GM23248 (cell line): ENCODE measurements at regions not wholly inside any gene's neighbourhood (a gene's known extent, or its start where the extent isn't known, plus 50 kb on each side); places are given as distances from the start of the nearest gene placed in this dataset.
A peak's percentile ranks its signal among the peaks of the same experiment; 100 is the strongest.

ENCODE experiments used
- DNase-seq: peaks from one replicate; pipeline ENCODE4 v3.0.0-alpha.2; 2015
- H2AFZ ChIP-seq: fragments of 200-600 bp; sonication (generic); 2 replicates; pipeline ENCODE4 v1.6.1; 2016; ENCODE audit warnings: antibody characterized with exemption
- H3F3A ChIP-seq: fragments of 200-600 bp; sonication (generic); 2 replicates; pipeline ENCODE4 v1.6.1; 2016; ENCODE audit warnings: mild to moderate bottlenecking, antibody characterized with exemption, mixed run types; ENCODE audit not compliant: insufficient read depth
- H3K27ac ChIP-seq: fragments of 200-600 bp; sonication (generic); 2 replicates; pipeline ENCODE4 v1.5.1; 2016; ENCODE audit warnings: mild to moderate bottlenecking
- H3K27me3 ChIP-seq: fragments of 200-600 bp; sonication (generic); replicated peaks from 2 replicates; pipeline ENCODE4 v1.6.1; 2016; ENCODE audit warnings: mild to moderate bottlenecking; ENCODE audit not compliant: insufficient read depth
- H3K36me3 ChIP-seq: fragments of 200-600 bp; sonication (generic); 2 replicates; pipeline ENCODE4 v1.6.1; 2016; ENCODE audit warnings: low read depth, mild to moderate bottlenecking
- H3K4me1 ChIP-seq: fragments of 200-600 bp; sonication (generic); 2 replicates; pipeline ENCODE4 v1.6.1; 2016; ENCODE audit warnings: mild to moderate bottlenecking; ENCODE audit not compliant: insufficient read depth
- H3K4me2 ChIP-seq: fragments of 200-600 bp; sonication (generic); one replicate; pipeline ENCODE4 v1.6.1; 2016; ENCODE audit warnings: mild to moderate bottlenecking; ENCODE audit not compliant: unreplicated experiment
- H3K4me3 ChIP-seq: fragments of 200-600 bp; sonication (generic); 2 replicates; pipeline ENCODE4 v1.5.1; 2016; ENCODE audit warnings: mild to moderate bottlenecking
- H3K79me2 ChIP-seq: fragments of 200-600 bp; sonication (generic); 2 replicates; pipeline ENCODE4 v1.6.1; 2016; ENCODE audit warnings: mild to moderate bottlenecking; ENCODE audit not compliant: insufficient read depth
- H3K9ac ChIP-seq: fragments of 200-600 bp; sonication (generic); 2 replicates; pipeline ENCODE4 v1.6.1; 2016; ENCODE audit warnings: mild to moderate bottlenecking
- H3K9me2 ChIP-seq: fragments of 200-600 bp; sonication (generic); 2 replicates; pipeline ENCODE4 v1.6.1; 2016; ENCODE audit warnings: mixed run types, mild to moderate bottlenecking, moderate library complexity; ENCODE audit not compliant: insufficient read depth
- H3K9me3 ChIP-seq: fragments of 200-600 bp; sonication (generic); one replicate; pipeline ENCODE4 v1.6.1; 2017; ENCODE audit warnings: low read depth
- H4K20me1 ChIP-seq: fragments of 200-600 bp; sonication (generic); 2 replicates; pipeline ENCODE4 v1.6.0; 2016; ENCODE audit not compliant: insufficient read depth
- EZH2 ChIP-seq: fragments of 200-600 bp; sonication (generic); IDR thresholded peaks from 2 replicates; pipeline ENCODE4 v1.6.1; 2018; ENCODE audit warnings: antibody characterized with exemption, mild to moderate bottlenecking; ENCODE audit not compliant: insufficient read depth, poor library complexity, severe bottlenecking
- EZH2phosphoT487 ChIP-seq: fragments of 200-600 bp; sonication (generic); IDR thresholded peaks from 2 replicates; pipeline ENCODE4 v1.6.1; 2018; ENCODE audit warnings: antibody characterized with exemption, moderate library complexity, mild to moderate bottlenecking, low read depth; ENCODE audit not compliant: insufficient read depth
- WGBS, 2 experiments: methylation state at CpG; one replicate each; pipeline ENCODE4 v1.1.6; 2015 to 2017; ENCODE audit warnings: low lambda C conversion rate in 2 of 2, low coverage in 1 of 2; ENCODE audit errors: missing lambda C conversion rate in 2 of 2; 5-methylcytosine and 5-hydroxymethylcytosine counted together
- in situ Hi-C: fragments of 300-500 bp; cut with MboI; formaldehyde crosslinking; loops from 2 replicates; pipeline ENCODE4 v1.15.0; 2020

GRCh38 chr12:83210933-83211332, 524.2 kb downstream of the TMTC2 start:
- H3K9me2 ChIP-seq, result no peaks in the 10 kb centered on the region
- in situ Hi-C loops, result no loop called here
- 36 to 38% methylated on average over 2 of the region's 2 CpGs for WGBS, 2 experiments

GRCh38 chr12:83199069-83199468, 512.4 kb downstream of the TMTC2 start:
- Histone ChIP-seq H3K9me3 (no peaks in the 10 kb centered on the region), H3K9me2 (no peaks in the 10 kb centered on the region), H3F3A (no peaks in the 10 kb centered on the region), H3K4me1 (no peaks in the 10 kb centered on the region), H3K79me2 (no peaks in the 10 kb centered on the region), H3K9ac (no peak overlapping the region), H3K4me2 (no peak overlapping the region), H3K27me3 (no peaks in the 10 kb centered on the region), H3K4me3 (0 out of 2 replicates have a peak overlapping the region, but pooled peaks have one; percentile 3), H3K27ac (no peak overlapping the region), H2AFZ (peak overlapping the region; percentile 51), H4K20me1 (no peaks in the 10 kb centered on the region), H3K36me3 (no peaks in the 10 kb centered on the region)
- no peak for DNase-seq
- TF ChIP-seq EZH2 (no peak), EZH2phosphoT487 (no peak)
- in situ Hi-C loops, result no loop called here

More at GRCh38 chr12:83210933-83211332, 524.2 kb downstream of the TMTC2 start:
- Histone ChIP-seq H3K4me1 (no peaks in the 10 kb centered on the region), H3K27me3 (no peaks in the 10 kb centered on the region), H3K4me3 (no peak overlapping the region), H2AFZ (no peak overlapping the region), H3F3A (no peaks in the 10 kb centered on the region), H3K36me3 (no peaks in the 10 kb centered on the region), H3K9ac (no peak overlapping the region), H4K20me1 (no peaks in the 10 kb centered on the region), H3K4me2 (no peak overlapping the region), H3K27ac (no peak overlapping the region), H3K9me3 (no peaks in the 10 kb centered on the region), H3K79me2 (no peaks in the 10 kb centered on the region)
- no peak for DNase-seq
- no peak for TF ChIP-seq EZH2phosphoT487
- no peak for TF ChIP-seq EZH2

GRCh38 chr12:83198291-83199015, 511.7 kb downstream of the TMTC2 start:
- Histone ChIP-seq H3K27ac (no peak overlapping the region), H3K9me3 (no peaks in the 10 kb centered on the region), H3K79me2 (no peaks in the 10 kb centered on the region), H2AFZ (peak overlapping the region; percentile 51), H3K9ac (no peak overlapping the region), H3K27me3 (no peaks in the 10 kb centered on the region), H3K4me2 (no peak overlapping the region), H3F3A (no peaks in the 10 kb centered on the region), H3K4me3 (0 out of 2 replicates have a peak overlapping the region, but pooled peaks have one; percentile 3), H3K9me2 (no peaks in the 10 kb centered on the region), H4K20me1 (no peaks in the 10 kb centered on the region), H3K4me1 (no peaks in the 10 kb centered on the region), H3K36me3 (no peaks in the 10 kb centered on the region)
- 7 to 13% methylated on average over 3 of the region's 3 CpGs for WGBS, 2 experiments
- no peak for TF ChIP-seq EZH2phosphoT487
- no peak for TF ChIP-seq EZH2
- in situ Hi-C loops, result no loop called here
- no peak for DNase-seq

- no peak for DNase-seq
- H3K9ac ChIP-seq, result no peak overlapping the region
- no peak overlapping the region for H3K4me3 ChIP-seq
- H3K27me3 ChIP-seq, result no peaks in the 10 kb centered on the region
- no peak for TF ChIP-seq EZH2phosphoT487
- TF ChIP-seq EZH2, result no peak
- no peaks in the 10 kb centered on the region for H4K20me1 ChIP-seq
- no peak overlapping the region for H3K27ac ChIP-seq
- WGBS, 2 experiments, result 39 to 40% methylated on average over 4 of the region's 4 CpGs
- H3K36me3 ChIP-seq, result no peaks in the 10 kb centered on the region
- no peaks in the 10 kb centered on the region for H3F3A ChIP-seq
- H3K9me2 ChIP-seq, result no peaks in the 10 kb centered on the region
- H3K79me2 ChIP-seq, result no peaks in the 10 kb centered on the region
- H3K4me2 ChIP-seq, result no peak overlapping the region
- no peak overlapping the region for H2AFZ ChIP-seq
- no peaks in the 10 kb centered on the region for H3K4me1 ChIP-seq
- in situ Hi-C loops, result no loop called here
- H3K9me3 ChIP-seq, result no peaks in the 10 kb centered on the region
Observed at GRCh38 chr12:83197483-83197914, 510.8 kb downstream of the TMTC2 start.
